ENCODE measurements at regions not wholly inside any gene's neighbourhood (a gene's known extent, or its start where the extent isn't known, plus 50 kb on each side); places are given as distances from the start of the nearest gene placed in this dataset.
"Not testable (repeated sequence)": the region's sequence is repeated elsewhere in the genome, so short reads cannot be mapped to it uniquely, and the experiment has no call there.

DNA sequence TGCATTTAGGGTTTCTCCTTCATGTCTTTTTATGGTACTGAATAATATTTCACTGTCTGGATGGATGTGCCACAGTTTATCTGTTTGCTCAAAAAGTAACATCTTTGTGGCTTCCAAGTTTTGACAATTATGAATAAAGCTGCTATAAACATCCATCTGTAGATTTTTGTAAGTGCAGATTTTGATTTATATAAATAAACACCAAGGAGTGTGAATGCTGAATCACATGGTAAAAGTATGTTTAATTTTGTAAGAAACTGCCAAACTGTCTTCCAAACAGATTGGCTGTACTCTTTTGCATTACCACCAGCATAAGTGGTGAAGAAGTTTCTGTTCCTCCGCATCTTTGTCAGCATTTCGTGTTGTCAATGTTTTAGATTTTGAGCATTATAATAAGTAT is 158.7 kb upstream of the GIMD1 start:
- no peak overlapping the region for H3K27ac ChIP-seq (ENCODE audit: insufficient read depth, low read depth, low read length)
- FAIRE-seq, result no peak
- H3K4me1 ChIP-seq (ENCODE audit: control insufficient read depth, extremely low read depth, insufficient read depth, low read length), result peaks cover 20% of the 10 kb centered on the region
- H3K9me3 ChIP-seq (replicated peaks; ENCODE audit: control insufficient read depth, insufficient read depth, low read length), result no peaks in the 10 kb centered on the region
- no peak overlapping the region for H2AFZ ChIP-seq (ENCODE audit: low read depth, low read length)
- no peak overlapping the region for H3K9ac ChIP-seq (replicated peaks; ENCODE audit: extremely low read depth, insufficient read depth, low read length)
- H3K79me2 ChIP-seq (ENCODE audit: control insufficient read depth, insufficient read depth, low read length), result no peaks in the 10 kb centered on the region
- no peak for TF ChIP-seq POLR2AphosphoS5 (IDR thresholded peaks at IDR 0.05; ENCODE audit: insufficient read depth, low read depth, low read length)
- no peak for TF ChIP-seq FOS (IDR thresholded peaks at IDR 0.05; ENCODE audit: borderline replicate concordance, insufficient read depth, low read length)
- TF ChIP-seq JUN (IDR thresholded peaks at IDR 0.05; ENCODE audit: borderline replicate concordance, insufficient read depth, insufficient read length, low read depth), result no peak
- no peak for TF ChIP-seq POLR2A (IDR thresholded peaks at IDR 0.05; ENCODE audit: low read depth, low read length)
- no peak for TF ChIP-seq EZH2 (IDR thresholded peaks at IDR 0.05; ENCODE audit: borderline replicate concordance, low read depth, low read length, severe bottlenecking)
- TF ChIP-seq, protein P1, sequence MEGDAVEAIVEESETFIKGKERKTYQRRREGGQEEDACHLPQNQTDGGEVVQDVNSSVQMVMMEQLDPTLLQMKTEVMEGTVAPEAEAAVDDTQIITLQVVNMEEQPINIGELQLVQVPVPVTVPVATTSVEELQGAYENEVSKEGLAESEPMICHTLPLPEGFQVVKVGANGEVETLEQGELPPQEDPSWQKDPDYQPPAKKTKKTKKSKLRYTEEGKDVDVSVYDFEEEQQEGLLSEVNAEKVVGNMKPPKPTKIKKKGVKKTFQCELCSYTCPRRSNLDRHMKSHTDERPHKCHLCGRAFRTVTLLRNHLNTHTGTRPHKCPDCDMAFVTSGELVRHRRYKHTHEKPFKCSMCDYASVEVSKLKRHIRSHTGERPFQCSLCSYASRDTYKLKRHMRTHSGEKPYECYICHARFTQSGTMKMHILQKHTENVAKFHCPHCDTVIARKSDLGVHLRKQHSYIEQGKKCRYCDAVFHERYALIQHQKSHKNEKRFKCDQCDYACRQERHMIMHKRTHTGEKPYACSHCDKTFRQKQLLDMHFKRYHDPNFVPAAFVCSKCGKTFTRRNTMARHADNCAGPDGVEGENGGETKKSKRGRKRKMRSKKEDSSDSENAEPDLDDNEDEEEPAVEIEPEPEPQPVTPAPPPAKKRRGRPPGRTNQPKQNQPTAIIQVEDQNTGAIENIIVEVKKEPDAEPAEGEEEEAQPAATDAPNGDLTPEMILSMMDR (IDR thresholded peaks at IDR 0.05; ENCODE audit: extremely low read depth in 1 of 2, insufficient read depth in 1 of 2, low read depth in 1 of 2, low read length in 2 of 2), result no peak
- no peak for TF ChIP-seq MYC (IDR thresholded peaks at IDR 0.05; ENCODE audit: low read depth, low read length)
- TF ChIP-seq MAX (IDR thresholded peaks at IDR 0.05; ENCODE audit: insufficient read depth, insufficient read length), result no peak
- TF ChIP-seq GATA2 (IDR thresholded peaks at IDR 0.05; ENCODE audit: insufficient read depth, insufficient read length, low read depth, low read length), result no peak
- no peaks in the 10 kb centered on the region for H3K27me3 ChIP-seq (ENCODE audit: control insufficient read depth in 2 of 2, insufficient read depth in 2 of 2, low read length in 2 of 2)
- no peak overlapping the region for H3K4me2 ChIP-seq (ENCODE audit: insufficient read depth, low read length)
- CTCF ChIA-PET, result no interaction called here
- no TSS peak for BruUV-seq (replicated peaks)
- H3K9me1 ChIP-seq (replicated peaks; ENCODE audit: control insufficient read depth, extremely low read depth, insufficient read depth, low read length), result no peaks in the 10 kb centered on the region
- intact Hi-C loops (cut with micrococcal nuclease), result no loop called here
- H3K36me3 ChIP-seq (ENCODE audit: control insufficient read depth in 2 of 2, extremely low read depth in 1 of 2, insufficient read depth in 2 of 2, low read length in 2 of 2), result no peaks in the 10 kb centered on the region
- dilution Hi-C loops (cut with MboI; ENCODE audit: extremely low pct_ligation_motif_present, low sequenced_read_pairs), result no loop called here
- POLR2A ChIA-PET, result no interaction called here
- no peak overlapping the region for H3K4me3 ChIP-seq (replicated peaks in 1 of 3; ENCODE audit: insufficient read depth in 1 of 3, low read depth in 1 of 3, low read length in 3 of 3)
- DNase-seq (ENCODE audit: low read depth, low spot score), result no peak
- H4K20me1 ChIP-seq (replicated peaks; ENCODE audit: control insufficient read depth, extremely low read depth, insufficient read depth, low read length), result no peaks in the 10 kb centered on the region

- H3K79me2 ChIP-seq (ENCODE audit: control insufficient read depth, insufficient read depth, low read length); DNase-seq (ENCODE audit: low read depth, low spot score); dilution Hi-C loops (cut with MboI; ENCODE audit: extremely low pct_ligation_motif_present, low sequenced_read_pairs); H3K4me2 ChIP-seq (ENCODE audit: insufficient read depth, low read length); H3K4me3 ChIP-seq (replicated peaks in 1 of 3; ENCODE audit: insufficient read depth in 1 of 3, low read depth in 1 of 3, low read length in 3 of 3); H3K9me1 ChIP-seq (replicated peaks; ENCODE audit: control insufficient read depth, extremely low read depth, insufficient read depth, low read length); H3K36me3 ChIP-seq (ENCODE audit: control insufficient read depth in 2 of 2, extremely low read depth in 1 of 2, insufficient read depth in 2 of 2, low read length in 2 of 2); BruUV-seq (replicated peaks); H2AFZ ChIP-seq (ENCODE audit: low read depth, low read length); FAIRE-seq; H4K20me1 ChIP-seq (replicated peaks; ENCODE audit: control insufficient read depth, extremely low read depth, insufficient read depth, low read length); H3K27me3 ChIP-seq (ENCODE audit: control insufficient read depth in 2 of 2, insufficient read depth in 2 of 2, low read length in 2 of 2); POLR2A ChIA-PET; H3K27ac ChIP-seq (ENCODE audit: insufficient read depth, low read depth, low read length); H3K9ac ChIP-seq (replicated peaks; ENCODE audit: extremely low read depth, insufficient read depth, low read length); CTCF ChIA-PET; H3K9me3 ChIP-seq (replicated peaks; ENCODE audit: control insufficient read depth, insufficient read depth, low read length); intact Hi-C loops (cut with micrococcal nuclease): not testable (repeated sequence)
- H3K4me1 ChIP-seq (ENCODE audit: control insufficient read depth, extremely low read depth, insufficient read depth, low read length), result peaks cover 12% of the 10 kb centered on the region
Measured at GRCh38 chr4:106525425-106525824, 156.8 kb upstream of the GIMD1 start.

DNA sequence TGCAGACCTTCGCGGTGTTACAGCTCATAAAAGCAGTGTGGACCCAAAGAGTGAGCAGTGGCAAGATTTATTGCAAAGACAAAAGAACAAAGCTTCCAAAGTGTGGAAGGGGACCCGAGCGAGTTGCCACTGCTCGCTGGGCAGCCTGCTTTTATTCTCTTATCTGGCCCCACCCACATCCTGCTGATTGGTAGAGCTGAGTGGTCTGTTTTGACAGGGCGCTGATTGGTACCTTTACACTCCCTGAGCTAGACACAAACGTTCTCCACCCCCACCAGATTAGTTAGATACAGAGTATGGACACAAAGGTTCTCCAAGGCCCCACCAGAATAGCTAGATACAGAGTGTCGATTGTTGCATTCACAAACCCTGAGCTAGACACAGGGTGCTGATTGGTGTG is 156.2 kb upstream of the GIMD1 start:
- H3K4me2 ChIP-seq (ENCODE audit: insufficient read depth, low read length); dilution Hi-C loops (cut with MboI; ENCODE audit: extremely low pct_ligation_motif_present, low sequenced_read_pairs): not testable (repeated sequence)

More for the DNA sequence above, 156.2 kb upstream of the GIMD1 start:
- BruUV-seq (replicated peaks); H3K4me3 ChIP-seq (replicated peaks in 1 of 3; ENCODE audit: insufficient read depth in 1 of 3, low read depth in 1 of 3, low read length in 3 of 3); H3K4me1 ChIP-seq (ENCODE audit: control insufficient read depth, extremely low read depth, insufficient read depth, low read length); H3K27me3 ChIP-seq (ENCODE audit: control insufficient read depth in 2 of 2, insufficient read depth in 2 of 2, low read length in 2 of 2); DNase-seq (ENCODE audit: low read depth, low spot score); H2AFZ ChIP-seq (ENCODE audit: low read depth, low read length); H3K9me3 ChIP-seq (replicated peaks; ENCODE audit: control insufficient read depth, insufficient read depth, low read length); H3K9ac ChIP-seq (replicated peaks; ENCODE audit: extremely low read depth, insufficient read depth, low read length); H3K27ac ChIP-seq (ENCODE audit: insufficient read depth, low read depth, low read length); H3K79me2 ChIP-seq (ENCODE audit: control insufficient read depth, insufficient read depth, low read length); POLR2A ChIA-PET; FAIRE-seq; H3K36me3 ChIP-seq (ENCODE audit: control insufficient read depth in 2 of 2, extremely low read depth in 1 of 2, insufficient read depth in 2 of 2, low read length in 2 of 2); H4K20me1 ChIP-seq (replicated peaks; ENCODE audit: control insufficient read depth, extremely low read depth, insufficient read depth, low read length); intact Hi-C loops (cut with micrococcal nuclease); H3K9me1 ChIP-seq (replicated peaks; ENCODE audit: control insufficient read depth, extremely low read depth, insufficient read depth, low read length): not testable (repeated sequence)
- CTCF ChIA-PET, result interaction anchor here (1.4 kb wide), 1 partner anchor 11 kb away, joined by 5 read pairs; no protein-coding TSS in a partner anchor

All from endothelial cell of umbilical vein (primary cell).